HG02938 (cell line): ENCODE measurements at regions not wholly inside any gene's neighbourhood (a gene's known extent, or its start where the extent isn't known, plus 50 kb on each side); places are given as distances from the start of the nearest gene placed in this dataset.
"Not testable (repeated sequence)": the region's sequence is repeated elsewhere in the genome, so short reads cannot be mapped to it uniquely, and the experiment has no call there.

ENCODE experiments used
- ATAC-seq: cut with Tn5 transposase; IDR thresholded peaks from one replicate; pipeline ENCODE4 v1.9.1; 2021; ENCODE audit warnings: mild to moderate bottlenecking, moderate library complexity; ENCODE audit not compliant: unreplicated experiment

DNA sequence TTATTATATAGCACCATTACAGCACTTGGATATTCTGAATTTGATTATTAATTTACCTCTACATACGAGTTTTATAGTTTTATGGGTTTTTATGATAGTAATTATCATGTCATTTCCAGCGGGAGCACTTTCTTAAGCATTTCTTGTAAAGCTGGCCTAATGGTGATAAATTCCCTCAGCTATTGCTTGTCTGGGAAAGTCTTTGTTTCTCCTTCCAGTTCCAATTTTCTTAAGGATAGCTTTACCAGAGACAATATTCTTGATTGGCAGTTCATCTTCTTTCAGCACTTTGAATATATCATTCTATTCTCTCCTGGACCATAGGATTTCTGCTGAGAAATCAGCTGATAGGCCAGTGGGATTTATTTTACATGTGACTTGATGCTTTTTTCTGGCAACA, 505.4 kb downstream of the TMEM232 start:
- ATAC-seq: no peak

GRCh38 chr5:110224050-110224449, 502.4 kb downstream of the TMEM232 start:
- no peak for ATAC-seq

DNA sequence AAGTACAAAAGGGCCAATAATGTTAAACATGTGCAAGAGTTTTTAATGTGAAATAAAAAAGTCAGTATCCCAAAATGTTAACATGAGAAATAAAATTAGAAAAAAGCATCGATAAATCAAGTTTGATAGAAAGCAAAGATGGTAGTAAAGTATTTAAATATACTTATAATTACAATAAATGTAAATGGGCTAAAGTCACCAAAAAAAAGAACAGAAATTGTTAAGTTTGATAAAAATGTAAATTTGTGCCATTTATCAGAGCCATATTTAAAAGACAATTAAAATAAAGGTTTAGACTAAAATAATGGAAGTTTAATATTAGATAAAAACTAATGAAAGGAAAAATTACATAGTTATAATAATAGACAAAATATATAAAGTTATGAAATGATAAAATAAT, 500.5 kb downstream of the TMEM232 start:
- no peak for ATAC-seq

- ATAC-seq: no peak
These were observed 486.7 kb downstream of the TMEM232 start for GRCh38 chr5:110239786-110240185.

DNA sequence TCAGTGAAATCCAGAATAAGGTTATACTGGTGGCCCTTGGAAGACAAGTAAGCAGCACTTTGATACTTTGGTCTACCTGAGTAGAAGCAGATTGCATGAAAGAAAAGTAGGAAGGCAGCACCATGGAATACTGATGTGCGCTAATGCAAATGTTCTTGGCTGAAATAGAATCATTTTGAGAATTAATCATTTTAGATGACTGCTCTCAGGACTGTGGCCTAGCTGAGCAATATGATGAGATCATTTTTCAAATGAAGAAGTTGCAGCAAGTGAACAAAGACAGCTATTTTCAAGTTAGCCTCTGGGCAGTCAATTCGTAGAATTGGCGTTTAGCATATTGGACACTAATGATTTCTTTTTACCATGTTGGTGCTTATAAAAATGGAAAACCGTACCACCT, 483.5 kb downstream of the TMEM232 start:
- no peak for ATAC-seq

- no peak for ATAC-seq
These were observed 477.6 kb downstream of the TMEM232 start for GRCh38 chr5:110248921-110249320.

- ATAC-seq: no peak
These were observed 476.1 kb downstream of the TMEM232 start for GRCh38 chr5:110250355-110250754.

- ATAC-seq: no peak
These were observed 475.7 kb downstream of the TMEM232 start for GRCh38 chr5:110250755-110251154.

GRCh38 chr5:110251366-110251765, 475.1 kb downstream of the TMEM232 start:
- no peak for ATAC-seq

GRCh38 chr5:110255194-110255593, 471.3 kb downstream of the TMEM232 start:
- ATAC-seq: no peak

DNA sequence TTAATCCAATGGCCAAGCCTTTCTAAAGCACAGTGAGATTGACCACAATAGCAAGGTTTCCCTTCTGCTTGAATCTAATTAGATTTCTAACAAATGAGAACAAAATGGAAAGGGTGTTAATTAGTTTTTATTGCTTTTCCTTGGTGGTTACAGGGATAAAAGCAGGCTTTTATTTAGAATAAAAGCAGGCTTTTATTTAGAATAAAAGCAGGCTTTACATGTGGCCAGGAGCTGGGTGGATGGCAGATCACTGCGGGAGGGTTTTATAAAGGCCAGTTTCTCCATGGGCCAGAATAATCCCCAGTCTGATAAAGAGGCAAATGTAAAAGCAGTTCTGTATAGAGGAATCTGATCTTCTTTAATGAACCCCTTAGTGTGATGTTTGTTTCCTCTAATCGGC, 470.2 kb downstream of the TMEM232 start:
- ATAC-seq: no peak

DNA sequence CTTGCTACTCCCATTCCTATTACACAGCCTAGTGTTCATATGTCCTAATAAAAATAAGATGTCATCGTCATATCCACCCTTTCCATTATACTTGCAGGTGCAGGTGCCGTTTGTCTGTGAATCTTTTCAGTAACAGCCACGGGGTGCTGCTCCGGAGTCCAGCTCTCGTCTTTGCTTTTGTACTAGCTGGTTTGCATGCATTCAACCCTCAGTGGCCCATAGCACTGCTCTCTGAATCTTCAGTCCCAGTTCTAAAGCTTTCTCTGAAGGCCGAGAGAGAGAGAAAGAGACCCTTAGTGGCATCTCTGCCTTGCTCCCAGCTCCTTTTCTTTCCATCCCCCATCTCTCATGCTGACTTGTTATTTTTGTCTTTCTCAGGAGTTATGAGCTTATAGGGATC, 468.5 kb downstream of the TMEM232 start:
- ATAC-seq: no peak

- ATAC-seq: no peak
These were observed 467.8 kb downstream of the TMEM232 start for GRCh38 chr5:110258460-110259216.

GRCh38 chr5:110262749-110263148, 463.7 kb downstream of the TMEM232 start:
- ATAC-seq: no peak

- ATAC-seq: no peak
These were observed 461.8 kb downstream of the TMEM232 start for GRCh38 chr5:110264661-110265060.

DNA sequence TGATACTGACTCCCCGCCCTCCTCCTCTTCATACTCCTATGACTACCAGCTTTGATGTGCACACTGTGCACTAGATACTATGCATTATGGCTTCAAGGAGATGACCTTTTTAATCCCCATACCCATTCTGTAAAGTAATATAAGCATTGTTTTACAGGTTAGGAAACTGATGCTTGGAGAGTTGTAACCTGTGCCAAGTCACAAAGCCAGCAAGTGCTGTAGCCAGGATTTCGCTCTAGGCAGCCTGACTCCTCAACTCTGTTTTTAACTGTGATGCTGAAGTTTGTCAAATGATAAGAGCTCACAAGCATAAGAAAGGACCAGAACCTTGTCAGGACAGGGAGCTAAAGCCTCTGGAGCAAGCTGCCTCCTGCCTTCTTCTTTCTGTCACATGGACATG, 461.3 kb downstream of the TMEM232 start:
- no peak for ATAC-seq

- ATAC-seq: no peak
These were observed 458.8 kb downstream of the TMEM232 start for GRCh38 chr5:110267714-110268113.

- ATAC-seq: no peak
These were observed 458.2 kb downstream of the TMEM232 start for GRCh38 chr5:110268283-110268682.

DNA sequence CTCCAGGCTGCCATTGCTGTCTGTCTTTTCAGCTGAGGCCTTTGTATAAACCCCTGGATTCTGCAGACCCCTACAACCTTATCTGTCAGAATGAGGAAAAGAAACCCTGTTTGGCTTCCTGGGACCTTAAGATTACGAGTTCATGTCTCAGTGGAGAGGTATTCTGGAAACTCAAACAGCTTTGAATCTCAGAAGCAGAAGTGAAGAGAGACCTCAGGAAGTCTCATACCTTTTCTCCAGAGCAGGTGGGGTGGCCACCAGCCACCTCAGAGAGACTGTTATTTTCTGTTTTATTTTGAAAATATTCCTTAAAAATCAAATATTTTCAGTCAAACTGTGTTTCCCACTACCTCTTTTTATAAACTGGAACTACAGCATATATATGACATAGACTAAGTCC, 457.5 kb downstream of the TMEM232 start:
- no peak for ATAC-seq

DNA sequence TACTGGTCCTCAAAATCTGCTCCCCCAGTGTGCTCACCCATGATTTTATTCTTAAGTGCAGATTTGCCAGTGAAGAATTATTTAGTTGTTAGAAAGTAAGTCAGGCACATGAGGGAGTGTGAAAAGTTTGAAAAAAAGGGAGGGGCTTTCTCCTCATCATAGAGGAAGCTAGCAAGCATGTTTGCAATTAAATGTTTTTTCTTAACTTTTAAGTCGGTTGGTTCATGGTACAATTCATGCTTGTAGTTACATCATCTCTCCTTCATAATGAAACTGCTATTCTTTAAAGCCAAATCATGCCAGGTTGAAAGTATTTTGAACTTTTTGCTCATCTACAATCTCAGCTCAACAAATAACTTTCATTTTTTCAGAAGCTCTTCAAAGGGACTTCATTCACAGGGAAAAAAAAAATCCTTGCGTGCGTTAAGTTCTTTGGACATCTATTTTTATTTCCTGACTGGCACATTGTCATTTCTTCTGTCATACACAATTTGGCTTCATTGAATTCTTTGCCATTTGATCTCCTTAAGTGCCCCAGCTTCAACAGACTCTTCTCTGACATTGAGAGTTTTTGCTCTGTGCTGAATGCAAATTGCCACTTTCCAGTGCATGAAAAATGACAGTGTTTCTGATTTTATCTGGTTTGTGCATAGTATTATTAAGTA, 456.9 kb downstream of the TMEM232 start:
- no peak for ATAC-seq

DNA sequence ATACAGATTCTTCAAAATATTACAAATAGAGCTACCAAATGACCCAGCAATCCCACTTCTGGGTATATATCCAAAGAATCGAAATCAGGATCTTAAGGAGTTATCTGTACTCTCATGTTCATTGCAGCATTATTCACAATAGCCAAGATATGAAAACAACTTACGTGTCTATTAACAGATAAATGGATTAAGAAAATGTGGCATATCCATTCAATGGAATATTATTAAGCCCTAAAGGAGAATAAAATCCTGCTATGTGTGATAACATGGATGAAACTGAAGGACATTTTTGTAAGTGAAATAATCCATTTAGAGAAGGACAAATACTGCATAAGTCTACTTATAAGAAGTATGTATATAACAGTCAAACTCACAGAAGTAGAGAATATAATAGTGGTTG, 450.6 kb downstream of the TMEM232 start:
- no peak for ATAC-seq

- ATAC-seq: not testable (repeated sequence)
These were observed 448.0 kb downstream of the TMEM232 start for GRCh38 chr5:110278449-110278848.

- not testable (repeated sequence) for ATAC-seq
These were observed 442.4 kb downstream of the TMEM232 start for GRCh38 chr5:110284121-110284520.
